Ascending aorta (tissue), 2 donors: ENCODE measurements at regions not wholly inside any gene's neighbourhood (a gene's known extent, or its start where the extent isn't known, plus 50 kb on each side); places are given as distances from the start of the nearest gene placed in this dataset.

ENCODE experiments used
- DNase-seq, 2 donors: peaks; one replicate each; pipeline ENCODE4 v3.0.0-alpha.2; 2019; ENCODE audit warnings: low spot score in 2 of 2
- H3K27ac ChIP-seq, 2 donors: fragments of 200-600 bp; sonication (generic); one replicate each; pipeline ENCODE4 v1.5.1; 2016 to 2017; ENCODE audit warnings: mild to moderate bottlenecking in 1 of 2
- H3K27me3 ChIP-seq: fragments of 200-600 bp; sonication (generic); one replicate; pipeline ENCODE4 v1.5.1; 2017
- H3K36me3 ChIP-seq, 2 donors: fragments of 200-600 bp; sonication (generic); one replicate each; pipeline ENCODE4 v1.5.1; 2016
- H3K4me1 ChIP-seq, 2 donors: fragments of 200-600 bp; sonication (generic); one replicate each; pipeline ENCODE4 v1.5.1; 2016 to 2017; ENCODE audit warnings: mild to moderate bottlenecking in 1 of 2
- H3K4me3 ChIP-seq, 2 donors: fragments of 200-600 bp; sonication (generic); one replicate each; pipeline ENCODE4 v1.5.1; 2016 to 2017; ENCODE audit warnings: mild to moderate bottlenecking in 1 of 2
- H3K9me3 ChIP-seq, 2 donors: fragments of 200-600 bp; sonication (generic); one replicate each; pipeline ENCODE4 v1.5.1; 2016
- CTCF ChIP-seq, 3 experiments: fragments of 200-600 bp in 2 of 3; fragments of 450-650 bp in 1 of 3; sonication (generic) in 2 of 3; IDR thresholded peaks; one replicate each; pipeline ENCODE4 v1.5.1; 2016 to 2019; ENCODE audit warnings: antibody characterized with exemption in 3 of 3, mild to moderate bottlenecking in 1 of 3, moderate library complexity in 1 of 3
- intact Hi-C: fragments of 100-400 bp; cut with DNase I; formaldehyde crosslinking; loops from one replicate; pipeline ENCODE4 v1.15.1; 2023

DNA sequence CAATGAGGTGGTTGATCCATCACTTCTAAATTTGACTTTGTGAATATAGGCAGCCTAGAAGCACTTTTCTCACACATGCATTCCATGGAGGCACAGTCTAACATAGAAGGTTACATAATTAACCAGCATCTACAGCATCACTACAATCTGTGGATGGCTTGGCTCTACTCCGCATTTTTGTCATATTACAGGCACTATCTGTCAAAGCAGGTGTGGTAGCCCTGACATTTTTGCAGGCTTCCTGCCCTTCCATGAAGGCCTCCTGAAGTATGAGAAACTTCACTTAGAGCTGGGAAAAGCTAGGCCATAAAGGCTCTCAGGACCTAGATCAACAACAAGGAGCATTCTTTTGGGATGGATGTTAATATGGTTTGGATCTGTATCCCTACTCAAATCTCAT lies 378.0 kb downstream of the ANXA1 start:
- H3K27me3 ChIP-seq = no peaks in the 10 kb centered on the region
- no peaks in the 10 kb centered on the region for H3K4me1 ChIP-seq
- H3K9me3 ChIP-seq = no peaks in the 10 kb centered on the region
- intact Hi-C loops = no loop called here
- H3K27ac ChIP-seq = no peak overlapping the region
- DNase-seq = no peak
- H3K36me3 ChIP-seq = no peaks in the 10 kb centered on the region
- TF ChIP-seq CTCF (IDR thresholded peaks at IDR 0.05) = no peak
- no peak overlapping the region for H3K4me3 ChIP-seq

DNA sequence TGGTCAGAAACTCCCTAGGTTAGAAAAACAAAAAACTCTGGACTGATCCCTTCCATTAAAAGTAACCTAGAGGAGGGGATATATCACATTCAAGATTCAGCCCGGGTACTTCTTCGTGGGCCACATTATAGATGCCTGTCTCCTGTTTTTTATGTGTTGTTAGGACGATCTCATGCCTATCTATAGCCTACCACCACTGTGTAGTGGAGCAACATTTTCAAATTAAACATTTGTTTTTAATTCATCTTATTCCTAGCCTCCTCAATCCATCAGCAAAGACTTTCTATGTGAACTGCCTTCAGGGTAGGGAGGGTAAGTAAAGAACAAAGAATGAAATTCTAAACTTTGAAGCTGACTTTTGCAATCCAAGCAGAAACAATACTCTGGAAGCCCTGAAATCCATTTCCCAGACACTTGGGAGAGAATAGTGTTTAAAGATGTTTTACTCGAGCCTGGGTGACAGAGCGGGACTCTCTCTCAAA lies 379.4 kb downstream of the ANXA1 start:
- Histone ChIP-seq H3K4me3 (no peak overlapping the region), H3K27me3 (no peaks in the 10 kb centered on the region), H3K9me3 (no peaks in the 10 kb centered on the region), H3K4me1 (no peaks in the 10 kb centered on the region), H3K36me3 (no peaks in the 10 kb centered on the region), H3K27ac (no peak overlapping the region)
- DNase-seq = no peak
- intact Hi-C loops = no loop called here
- TF ChIP-seq CTCF (IDR thresholded peaks at IDR 0.05) = no peak

DNA sequence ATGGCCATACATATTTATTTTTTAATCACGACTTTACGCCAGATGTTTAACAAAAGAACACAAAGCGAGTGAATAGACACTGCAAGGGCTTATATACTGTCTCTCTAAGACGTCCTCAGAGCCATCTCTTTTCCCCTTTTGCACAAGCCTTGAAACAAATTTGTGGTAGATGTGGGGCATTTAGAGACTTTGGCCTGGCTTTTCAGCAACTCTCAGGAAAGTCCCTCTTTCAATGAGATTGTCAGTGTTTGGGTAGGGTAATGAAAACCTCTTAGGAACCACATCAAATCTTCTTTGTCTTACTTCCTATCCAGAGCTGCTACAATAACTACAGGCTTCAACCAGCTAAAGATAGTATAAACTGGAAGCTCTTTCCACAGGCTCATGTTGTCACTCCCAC lies 380.0 kb downstream of the ANXA1 start:
- no peak overlapping the region for H3K27ac ChIP-seq

GRCh38 chr9:73532985-73533384 lies 381.3 kb downstream of the ANXA1 start:
- H3K4me1 ChIP-seq = no peaks in the 10 kb centered on the region
- H3K27ac ChIP-seq = no peak overlapping the region
- H3K27me3 ChIP-seq = no peaks in the 10 kb centered on the region
- no peaks in the 10 kb centered on the region for H3K9me3 ChIP-seq
- intact Hi-C loops = no loop called here
- TF ChIP-seq CTCF (IDR thresholded peaks at IDR 0.05) = no peak
- DNase-seq = no peak
- H3K4me3 ChIP-seq = no peak overlapping the region
- H3K36me3 ChIP-seq = no peaks in the 10 kb centered on the region

More for the DNA sequence above, 380.0 kb downstream of the ANXA1 start:
- Histone ChIP-seq H3K4me3 (no peak overlapping the region), H3K9me3 (no peaks in the 10 kb centered on the region), H3K4me1 (no peaks in the 10 kb centered on the region), H3K27me3 (no peaks in the 10 kb centered on the region), H3K36me3 (no peaks in the 10 kb centered on the region)
- intact Hi-C loops = no loop called here
- TF ChIP-seq CTCF (IDR thresholded peaks at IDR 0.05) = no peak
- no peak for DNase-seq

DNA sequence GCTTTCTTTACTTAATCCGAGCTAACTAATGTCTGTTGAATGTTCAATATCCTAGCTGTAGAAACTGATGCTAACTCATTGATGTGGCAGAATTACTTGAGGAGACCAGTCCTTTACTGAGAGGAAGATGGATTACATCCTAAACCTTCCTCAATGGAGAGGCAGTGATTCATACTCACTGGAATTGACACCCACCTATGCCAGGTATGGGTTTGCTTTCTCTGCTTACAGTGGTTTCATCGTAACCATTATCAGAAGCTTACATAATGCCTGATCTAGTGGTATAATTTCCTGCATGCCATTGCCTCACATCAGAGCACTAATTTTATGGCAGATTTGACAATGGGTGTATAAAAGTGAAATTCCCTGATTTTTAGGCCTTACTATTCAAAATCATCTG lies 384.7 kb downstream of the ANXA1 start:
- Histone ChIP-seq H3K9me3 (no peaks in the 10 kb centered on the region), H3K27me3 (no peaks in the 10 kb centered on the region), H3K27ac (no peak overlapping the region), H3K4me1 (no peaks in the 10 kb centered on the region), H3K36me3 (no peaks in the 10 kb centered on the region), H3K4me3 (no peak overlapping the region)
- intact Hi-C loops = no loop called here
- no peak for TF ChIP-seq CTCF (IDR thresholded peaks at IDR 0.05)
- no peak for DNase-seq

DNA sequence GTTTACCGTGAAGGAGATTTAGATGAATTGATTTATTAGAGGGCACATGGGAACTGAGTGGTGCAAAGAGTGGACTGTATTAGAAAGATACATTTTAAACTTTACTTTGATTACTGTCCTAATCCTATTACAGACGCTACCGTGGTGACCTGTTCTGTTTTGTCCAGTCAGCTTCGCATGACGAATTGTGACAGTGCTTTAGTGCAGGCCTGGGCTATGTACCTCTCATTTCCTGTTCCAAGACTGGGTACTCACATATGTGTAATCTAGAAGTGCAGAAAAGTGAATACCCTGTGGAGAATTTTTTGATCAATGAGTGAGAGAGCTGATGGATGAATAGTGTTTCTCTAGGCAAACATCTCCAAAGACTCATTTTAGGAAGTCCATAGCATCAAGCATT lies 385.9 kb downstream of the ANXA1 start:
- intact Hi-C loops = no loop called here
- Histone ChIP-seq H3K36me3 (no peaks in the 10 kb centered on the region), H3K4me3 (no peak overlapping the region), H3K9me3 (no peaks in the 10 kb centered on the region), H3K4me1 (no peaks in the 10 kb centered on the region), H3K27me3 (no peaks in the 10 kb centered on the region), H3K27ac (no peak overlapping the region)
- TF ChIP-seq CTCF (IDR thresholded peaks at IDR 0.05) = no peak
- no peak for DNase-seq
